ENCODE measurements at regions not wholly inside any gene's neighbourhood (a gene's known extent, or its start where the extent isn't known, plus 50 kb on each side); places are given as distances from the start of the nearest gene placed in this dataset.

DNA sequence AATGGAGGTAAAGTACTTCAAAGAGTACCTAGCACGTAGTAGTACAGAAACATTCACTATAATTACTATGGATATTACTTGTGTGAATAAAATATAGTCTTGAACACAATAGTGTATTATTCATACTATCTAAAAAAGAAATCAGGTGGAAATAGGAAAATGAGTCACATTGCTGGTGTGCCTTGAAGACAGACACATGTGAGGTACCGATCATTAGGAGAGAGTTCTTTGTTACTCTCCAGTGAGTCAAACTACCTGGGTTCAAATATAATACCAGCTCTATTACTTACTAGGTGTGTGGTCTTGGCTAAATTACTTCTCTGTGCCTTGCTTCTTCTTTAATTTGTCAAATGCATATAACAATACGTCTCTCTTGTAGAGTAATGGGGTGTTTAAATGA, 50.8 kb upstream of the BEND6 start:
- Histone ChIP-seq H3K79me2 (ENCODE audit: insufficient read depth, low read length) (no peaks in the 10 kb centered on the region), H3K4me2 (ENCODE audit: low read depth, low read length, poor library complexity, severe bottlenecking) (no peak overlapping the region), H3K9me2 (replicated peaks; ENCODE audit: insufficient read depth, low read length) (no peaks in the 10 kb centered on the region), H4K20me1 (ENCODE audit: low read depth, low read length) (no peaks in the 10 kb centered on the region), H3K4me3 (ENCODE audit: insufficient read depth, low read length, poor library complexity, severe bottlenecking) (no peak overlapping the region), H3K9me3 (ENCODE audit: insufficient read depth, low read length) (no peaks in the 10 kb centered on the region), H3K27me3 (ENCODE audit: low read length) (no peaks in the 10 kb centered on the region), H2AFZ (ENCODE audit: low read depth, low read length, severe bottlenecking) (no peak overlapping the region), H3K27ac (ENCODE audit: low read depth, low read length) (no peak overlapping the region), H3F3A (ENCODE audit: insufficient read depth) (no peaks in the 10 kb centered on the region), H3K36me3 (ENCODE audit: low read length) (no peaks in the 10 kb centered on the region), H3K9ac (ENCODE audit: low read length) (no peak overlapping the region)
- TF ChIP-seq, protein P1, sequence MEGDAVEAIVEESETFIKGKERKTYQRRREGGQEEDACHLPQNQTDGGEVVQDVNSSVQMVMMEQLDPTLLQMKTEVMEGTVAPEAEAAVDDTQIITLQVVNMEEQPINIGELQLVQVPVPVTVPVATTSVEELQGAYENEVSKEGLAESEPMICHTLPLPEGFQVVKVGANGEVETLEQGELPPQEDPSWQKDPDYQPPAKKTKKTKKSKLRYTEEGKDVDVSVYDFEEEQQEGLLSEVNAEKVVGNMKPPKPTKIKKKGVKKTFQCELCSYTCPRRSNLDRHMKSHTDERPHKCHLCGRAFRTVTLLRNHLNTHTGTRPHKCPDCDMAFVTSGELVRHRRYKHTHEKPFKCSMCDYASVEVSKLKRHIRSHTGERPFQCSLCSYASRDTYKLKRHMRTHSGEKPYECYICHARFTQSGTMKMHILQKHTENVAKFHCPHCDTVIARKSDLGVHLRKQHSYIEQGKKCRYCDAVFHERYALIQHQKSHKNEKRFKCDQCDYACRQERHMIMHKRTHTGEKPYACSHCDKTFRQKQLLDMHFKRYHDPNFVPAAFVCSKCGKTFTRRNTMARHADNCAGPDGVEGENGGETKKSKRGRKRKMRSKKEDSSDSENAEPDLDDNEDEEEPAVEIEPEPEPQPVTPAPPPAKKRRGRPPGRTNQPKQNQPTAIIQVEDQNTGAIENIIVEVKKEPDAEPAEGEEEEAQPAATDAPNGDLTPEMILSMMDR (IDR thresholded peaks at IDR 0.05; ENCODE audit: insufficient read depth, low read length, poor library complexity, severe bottlenecking): no peak
- no peak for TF ChIP-seq EZH2phosphoT487 (conservative IDR thresholded peaks at IDR 0.05; ENCODE audit: low read length)

DNA sequence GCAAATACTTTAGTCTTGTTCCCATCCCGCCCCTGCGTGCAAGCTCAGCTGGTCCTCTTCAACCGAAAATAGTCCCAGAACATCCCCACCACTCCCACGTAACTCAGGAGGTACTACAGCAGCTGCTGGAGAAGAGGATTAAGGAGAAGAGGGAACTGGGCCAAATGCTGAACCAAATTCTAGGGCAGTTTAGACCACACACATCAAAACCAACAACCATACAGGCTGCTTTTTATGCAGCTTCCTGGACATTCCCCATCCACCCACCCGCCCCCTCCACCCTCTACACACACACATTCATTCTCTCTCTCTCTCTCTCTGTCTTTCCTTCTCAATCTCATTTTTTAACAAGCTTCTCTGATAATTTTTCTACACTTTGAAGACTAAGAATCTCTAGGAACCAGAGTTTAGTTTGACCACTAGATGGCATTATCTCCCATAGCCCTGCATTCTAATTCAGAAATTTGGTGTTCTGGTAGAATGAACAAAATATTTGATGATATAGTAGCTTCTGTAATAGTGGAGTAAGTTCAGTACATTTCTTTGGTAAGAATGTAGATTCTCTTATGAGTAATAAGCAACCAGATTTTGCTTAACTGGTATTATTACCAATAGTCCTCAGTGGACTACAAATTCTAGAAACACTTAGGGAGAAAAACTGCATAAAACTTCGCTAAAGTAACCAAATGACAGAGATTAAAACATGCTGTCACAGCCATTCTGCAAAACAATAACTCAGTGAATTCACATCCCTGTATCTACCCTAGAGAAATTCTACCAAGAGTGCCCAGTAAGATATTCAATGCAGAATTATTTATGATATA, 52.1 kb upstream of the BEND6 start:
- Histone ChIP-seq H3K27me3 (ENCODE audit: low read length) (no peaks in the 10 kb centered on the region), H3K9me3 (ENCODE audit: insufficient read depth, low read length) (no peaks in the 10 kb centered on the region), H3K9ac (ENCODE audit: low read length) (no peak overlapping the region), H3K27ac (ENCODE audit: low read depth, low read length) (no peak overlapping the region), H2AFZ (ENCODE audit: low read depth, low read length, severe bottlenecking) (no peak overlapping the region), H3K9me2 (replicated peaks; ENCODE audit: insufficient read depth, low read length) (no peaks in the 10 kb centered on the region), H3K79me2 (ENCODE audit: insufficient read depth, low read length) (no peaks in the 10 kb centered on the region), H3F3A (ENCODE audit: insufficient read depth) (no peaks in the 10 kb centered on the region), H3K4me3 (ENCODE audit: insufficient read depth, low read length, poor library complexity, severe bottlenecking) (no peak overlapping the region), H4K20me1 (ENCODE audit: low read depth, low read length) (no peaks in the 10 kb centered on the region), H3K4me2 (ENCODE audit: low read depth, low read length, poor library complexity, severe bottlenecking) (no peak overlapping the region), H3K36me3 (ENCODE audit: low read length) (no peaks in the 10 kb centered on the region)
- no peak for TF ChIP-seq EZH2phosphoT487 (conservative IDR thresholded peaks at IDR 0.05; ENCODE audit: low read length)
- TF ChIP-seq, protein P1 (IDR thresholded peaks at IDR 0.05; ENCODE audit: insufficient read depth, low read length, poor library complexity, severe bottlenecking): peak; percentile 99

DNA sequence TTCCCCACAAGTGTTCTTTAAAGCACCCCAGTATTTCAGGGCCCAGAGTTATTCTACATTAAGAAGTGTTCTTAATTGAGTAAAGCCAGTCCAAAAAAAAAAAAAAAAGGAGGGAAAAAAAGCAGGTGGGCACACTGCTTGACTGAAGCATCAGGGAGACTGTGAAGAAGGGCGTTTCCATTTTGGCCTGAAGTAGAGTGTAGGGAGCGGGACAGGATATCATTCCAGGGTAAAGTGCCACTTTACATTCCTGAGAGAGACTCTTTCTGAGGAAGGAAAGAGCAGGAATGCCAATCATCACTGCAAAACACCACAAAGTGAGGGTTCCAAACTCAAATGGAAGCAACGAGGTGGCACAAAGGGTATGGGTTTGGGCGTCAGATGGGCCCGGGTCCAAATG, 54.1 kb upstream of the BEND6 start:
- Histone ChIP-seq H3K79me2 (ENCODE audit: insufficient read depth, low read length) (no peaks in the 10 kb centered on the region), H3K9me3 (ENCODE audit: insufficient read depth, low read length) (no peaks in the 10 kb centered on the region)

More for the DNA sequence above, 54.1 kb upstream of the BEND6 start:
- H3K4me3 ChIP-seq (ENCODE audit: insufficient read depth, low read length, poor library complexity, severe bottlenecking): no peak overlapping the region
- H4K20me1 ChIP-seq (ENCODE audit: low read depth, low read length): no peaks in the 10 kb centered on the region
- no peak overlapping the region for H3K4me2 ChIP-seq (ENCODE audit: low read depth, low read length, poor library complexity, severe bottlenecking)
- no peaks in the 10 kb centered on the region for H3K27me3 ChIP-seq (ENCODE audit: low read length)
- TF ChIP-seq, protein P1 (IDR thresholded peaks at IDR 0.05; ENCODE audit: insufficient read depth, low read length, poor library complexity, severe bottlenecking): no peak
- TF ChIP-seq EZH2phosphoT487 (conservative IDR thresholded peaks at IDR 0.05; ENCODE audit: low read length): no peak
- no peaks in the 10 kb centered on the region for H3K36me3 ChIP-seq (ENCODE audit: low read length)
- H3K27ac ChIP-seq (ENCODE audit: low read depth, low read length): no peak overlapping the region
- H3K9ac ChIP-seq (ENCODE audit: low read length): no peak overlapping the region
- no peak overlapping the region for H2AFZ ChIP-seq (ENCODE audit: low read depth, low read length, severe bottlenecking)
- no peaks in the 10 kb centered on the region for H3K9me2 ChIP-seq (replicated peaks; ENCODE audit: insufficient read depth, low read length)
- no peaks in the 10 kb centered on the region for H3F3A ChIP-seq (ENCODE audit: insufficient read depth)
